Activated CD8-positive, alpha-beta memory T cell treated with anti-CD3 and anti-CD28 coated beads, Interleukin-2, amount 50 U/mL, for 24 hours (primary cell): ENCODE measurements at regions not wholly inside any gene's neighbourhood (a gene's known extent, or its start where the extent isn't known, plus 50 kb on each side); places are given as distances from the start of the nearest gene placed in this dataset.
"Not testable (repeated sequence)": the region's sequence is repeated elsewhere in the genome, so short reads cannot be mapped to it uniquely, and the experiment has no call there.

Experiments used
- DNase-seq: peaks from one replicate; pipeline ENCODE4 v3.0.0-alpha.2; 2020; ENCODE audit errors: extremely low read depth

DNA sequence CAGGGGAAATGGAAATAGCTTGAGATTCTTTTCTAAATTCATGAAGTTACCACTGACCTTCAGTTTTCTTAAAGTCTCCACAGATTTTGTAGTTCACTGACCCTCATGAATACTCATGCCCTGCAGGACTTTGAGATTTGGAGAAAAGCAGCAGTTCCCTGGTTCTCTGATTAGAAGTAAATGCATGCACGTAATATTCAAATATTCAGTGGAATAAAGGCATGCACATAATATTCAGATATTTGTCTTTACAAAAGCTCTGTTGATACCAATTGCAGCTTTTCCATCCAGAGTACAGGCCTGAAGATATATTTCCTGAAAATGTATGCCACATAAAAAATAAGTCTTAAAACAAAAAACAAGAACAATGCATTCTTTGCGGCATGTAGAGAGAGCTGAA lies 219.8 kb downstream of the ADCYAP1 start:
- no peak for DNase-seq

DNA sequence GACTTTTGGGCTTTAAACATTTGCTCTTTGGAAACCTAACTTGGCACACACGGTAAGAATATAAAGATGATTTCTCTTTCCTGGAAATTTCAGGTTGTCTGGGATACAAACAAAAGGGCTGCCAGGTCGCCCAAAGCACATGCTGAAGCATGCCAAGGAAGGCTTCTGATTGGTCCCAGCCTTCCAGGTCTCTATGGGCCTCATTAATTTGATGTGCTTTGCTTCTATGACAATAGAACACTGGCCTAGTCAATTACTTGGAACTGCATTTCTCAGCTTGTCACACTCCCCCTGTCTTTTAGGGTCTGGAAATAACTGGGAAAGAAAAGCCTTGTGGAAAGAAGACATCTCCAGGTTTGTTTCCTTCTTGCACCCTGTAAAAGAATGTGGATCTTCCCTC lies 228.9 kb downstream of the ADCYAP1 start:
- no peak for DNase-seq

DNA sequence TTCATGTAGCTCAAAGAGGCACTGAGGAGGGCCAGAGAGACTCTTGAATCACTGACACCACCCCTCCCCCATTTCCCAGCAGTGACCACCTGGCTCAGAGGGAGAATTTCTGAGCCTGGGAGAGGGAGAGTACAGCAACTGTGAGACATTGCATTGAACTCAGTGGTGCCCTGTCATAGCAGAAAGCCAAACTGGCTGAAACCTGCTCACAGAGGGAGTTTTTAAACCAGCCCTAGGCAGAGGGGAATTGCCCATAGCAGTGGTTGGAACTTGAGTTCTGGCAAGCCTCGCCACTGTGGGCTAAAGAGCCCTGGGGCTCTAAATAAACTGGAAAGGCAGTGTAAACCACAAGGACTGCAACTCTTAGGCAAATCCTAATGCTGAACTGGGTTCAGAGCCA lies 243.1 kb downstream of the ADCYAP1 start:
- no peak for DNase-seq

DNA sequence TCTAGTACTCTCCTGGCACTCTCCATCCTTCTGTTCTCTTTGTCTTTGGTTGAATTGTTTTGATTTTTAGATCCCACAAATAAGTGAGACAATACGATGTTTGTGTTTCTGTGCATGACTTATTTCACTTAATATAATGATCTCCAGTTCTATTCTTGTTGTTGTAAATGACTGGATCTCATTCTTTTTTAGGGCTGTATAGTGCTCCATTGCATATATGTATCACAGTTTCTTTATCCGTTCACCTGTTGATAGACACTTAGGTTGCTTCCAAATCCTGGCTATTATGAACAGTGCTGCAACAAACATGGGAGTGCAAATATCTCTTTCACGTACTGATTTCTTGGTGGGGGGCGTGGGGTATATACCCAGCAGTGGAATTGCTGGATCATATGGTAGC lies 245.0 kb downstream of the ADCYAP1 start:
- no peak for DNase-seq

DNA sequence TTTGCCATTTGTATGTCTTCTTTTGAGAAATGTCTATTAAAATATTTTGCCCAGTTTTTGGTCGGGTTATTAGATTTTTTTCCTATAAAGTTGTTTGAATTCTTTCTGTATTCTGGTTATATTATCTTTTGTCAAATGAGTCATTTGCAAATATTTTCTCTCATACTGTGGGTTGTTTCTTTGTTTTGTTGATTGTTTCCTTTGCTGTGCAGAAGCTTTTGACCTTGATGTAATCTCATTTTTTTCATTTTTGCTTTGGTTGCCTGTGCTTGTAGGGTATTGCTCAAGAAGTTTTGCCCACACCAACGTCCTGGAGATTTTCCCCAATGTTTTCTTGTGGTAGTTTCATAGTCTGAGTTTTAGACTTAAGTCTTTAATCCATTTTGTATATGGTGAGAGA lies 245.7 kb downstream of the ADCYAP1 start:
- no peak for DNase-seq

DNA sequence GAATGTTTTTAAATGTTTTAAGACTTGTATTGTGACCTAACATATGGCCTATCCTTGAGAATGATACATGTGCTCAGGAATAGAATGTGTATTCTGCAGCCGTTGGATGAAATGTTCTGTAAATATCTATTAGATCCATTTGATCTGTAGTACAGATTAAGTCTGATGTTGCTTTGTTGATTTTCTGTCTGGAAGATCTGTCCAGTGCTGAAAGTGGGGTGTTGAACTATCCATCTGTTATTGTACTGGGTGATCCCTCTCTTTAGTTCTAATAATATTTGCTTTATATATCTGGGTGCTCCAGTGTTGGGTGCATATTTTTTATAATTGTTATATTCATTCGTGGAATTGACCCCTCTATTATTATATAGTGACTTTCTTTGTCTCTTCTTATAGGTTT lies 248.3 kb downstream of the ADCYAP1 start:
- not testable (repeated sequence) for DNase-seq

DNA sequence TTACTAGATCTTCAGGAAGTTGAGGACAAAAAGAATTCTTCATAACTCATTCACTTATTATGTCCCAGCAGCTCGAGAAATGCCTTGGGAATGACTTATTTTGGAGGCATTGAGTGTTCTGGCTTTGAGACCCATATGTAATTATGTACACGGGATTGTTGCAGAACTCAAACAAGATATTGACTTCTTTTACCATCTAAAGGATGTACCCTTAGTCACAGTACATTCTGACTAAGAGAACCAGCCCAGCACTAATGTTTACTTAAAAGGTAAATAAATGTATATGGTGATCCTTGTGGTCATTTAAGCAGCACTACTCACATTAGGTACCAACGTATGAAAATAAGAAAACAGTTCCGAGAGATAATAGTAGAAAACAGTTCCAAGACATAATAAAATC lies 268.9 kb downstream of the ADCYAP1 start:
- DNase-seq: no peak

DNA sequence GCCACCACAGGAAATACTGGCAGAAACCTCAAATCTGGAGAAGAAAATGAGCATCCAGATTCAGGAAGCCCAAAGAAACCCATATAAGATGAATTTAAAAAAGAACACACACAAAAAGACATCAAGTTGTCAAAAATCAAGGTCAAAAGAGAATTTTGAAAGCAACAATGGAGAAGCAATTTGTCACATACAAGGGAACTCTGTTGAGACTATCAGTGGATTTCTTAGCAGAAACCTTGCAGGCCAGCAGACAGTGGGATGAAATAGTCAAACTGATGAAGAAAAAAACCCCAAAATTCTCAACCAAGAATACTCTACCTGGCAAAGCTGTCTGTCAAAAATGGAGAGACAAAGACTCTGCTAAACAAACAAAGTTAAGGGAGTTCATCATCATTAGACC lies 272.6 kb downstream of the ADCYAP1 start:
- no peak for DNase-seq

DNA sequence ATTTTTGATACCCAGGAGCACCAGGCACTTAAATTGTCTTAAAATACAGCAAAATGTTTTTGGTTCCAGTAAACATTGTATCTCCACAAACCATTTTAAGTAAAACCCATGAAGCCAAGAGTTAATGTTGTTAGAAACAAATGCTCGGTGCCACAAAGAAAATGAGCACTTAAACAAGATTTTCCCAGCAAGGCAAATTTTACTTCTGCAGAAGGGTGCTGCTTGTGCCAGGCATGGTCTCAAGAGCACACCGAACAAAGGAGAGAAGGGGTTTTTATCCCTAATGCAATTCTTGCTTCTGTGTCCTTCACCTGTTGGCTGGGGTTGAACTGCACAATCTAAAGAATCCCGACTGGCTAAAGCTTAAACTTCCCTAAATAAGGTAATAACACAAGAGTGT lies 286.7 kb downstream of the ADCYAP1 start:
- no peak for DNase-seq

DNA sequence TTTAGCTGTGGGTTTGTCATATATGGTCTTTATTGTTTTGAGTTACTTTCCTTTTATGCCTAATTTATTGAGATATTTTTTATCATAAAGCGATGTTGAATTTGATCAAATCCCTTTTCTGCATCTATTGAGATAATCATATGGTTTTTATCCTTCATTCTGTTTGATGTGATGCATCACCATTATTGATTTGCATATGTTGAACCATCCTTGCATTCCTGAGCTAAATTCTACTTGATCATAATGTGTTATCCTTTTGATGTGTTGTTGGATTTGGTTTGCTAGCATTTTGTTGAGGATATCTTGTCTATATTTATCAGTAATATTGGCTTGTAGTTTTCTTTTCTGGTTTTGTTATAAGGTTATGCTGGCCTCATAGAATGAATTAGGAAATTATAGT lies 308.5 kb downstream of the ADCYAP1 start:
- DNase-seq: no peak

DNA sequence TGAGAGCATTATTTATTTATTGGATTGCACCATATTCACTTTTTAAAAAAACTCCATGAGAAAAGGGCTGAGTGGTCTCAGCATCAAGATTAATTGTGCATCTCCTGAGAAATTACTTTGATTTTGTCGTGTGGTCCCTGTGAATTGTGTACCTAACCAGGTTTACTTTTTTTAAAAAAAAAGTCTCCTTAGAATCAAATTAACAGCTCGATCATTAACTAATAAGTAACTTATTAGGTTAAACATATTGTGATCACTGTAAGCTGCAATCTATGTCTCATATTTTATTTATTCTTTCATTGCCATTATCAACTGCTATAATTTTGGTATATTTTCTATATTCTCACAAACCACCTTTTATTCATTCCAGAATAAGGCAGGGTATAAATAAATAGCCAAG lies 318.2 kb downstream of the ADCYAP1 start:
- DNase-seq: no peak

DNA sequence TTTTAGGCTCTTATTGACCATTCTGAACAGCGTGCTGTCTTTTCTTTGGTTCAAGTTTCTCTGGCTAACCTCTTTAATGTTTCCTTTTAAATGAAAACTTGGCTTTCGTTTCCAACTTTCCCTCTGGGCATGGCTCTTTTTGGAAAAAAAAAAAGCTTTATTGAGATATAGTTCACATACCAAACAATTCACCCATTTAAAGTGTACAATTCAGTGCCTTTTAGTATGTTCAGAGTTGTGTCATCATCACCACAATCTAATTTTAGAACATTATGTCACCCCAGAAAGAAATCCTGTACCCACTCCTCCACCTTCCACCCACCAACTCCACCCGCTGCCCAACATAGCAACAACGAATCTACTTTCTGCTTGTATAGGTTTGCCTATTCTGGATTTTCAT lies 322.4 kb downstream of the ADCYAP1 start:
- no peak for DNase-seq

DNA sequence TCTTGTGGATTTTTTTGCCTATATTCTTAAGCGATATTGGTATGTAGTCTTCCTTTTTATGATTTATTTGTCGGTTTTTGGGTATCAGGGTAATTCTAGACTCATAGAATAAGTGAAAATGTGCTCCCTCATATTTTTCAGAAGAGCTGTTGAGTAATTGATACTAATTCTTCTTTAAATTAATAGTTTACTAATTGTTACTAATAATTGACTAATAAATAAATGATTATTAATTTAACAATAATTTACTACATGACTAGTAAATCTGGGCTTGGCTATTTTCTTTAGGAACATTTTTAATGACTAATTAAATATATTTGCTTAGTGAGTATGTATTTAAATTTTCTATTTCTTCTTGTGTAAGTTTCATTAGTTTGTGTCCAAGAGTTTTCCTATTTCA lies 325.0 kb downstream of the ADCYAP1 start:
- DNase-seq: no peak

DNA sequence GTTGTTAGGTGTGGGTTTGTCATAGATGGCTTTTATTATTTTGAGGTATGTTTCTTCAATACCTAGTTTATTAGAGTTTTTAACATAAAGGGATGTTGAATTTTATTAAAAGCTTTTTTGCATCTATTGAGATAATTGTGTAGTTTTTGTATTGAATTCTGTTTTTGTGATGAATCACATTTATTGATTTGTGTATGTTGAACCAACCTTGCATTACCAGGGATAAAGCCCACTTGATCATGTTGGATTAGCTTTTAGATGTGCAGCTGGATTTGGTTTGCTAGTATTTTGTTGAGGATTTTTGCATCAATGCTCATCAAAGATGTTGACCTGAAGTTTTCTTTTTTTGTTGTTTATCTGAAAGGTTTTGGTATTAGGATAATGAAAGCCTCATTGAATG lies 328.2 kb downstream of the ADCYAP1 start:
- no peak for DNase-seq

DNA sequence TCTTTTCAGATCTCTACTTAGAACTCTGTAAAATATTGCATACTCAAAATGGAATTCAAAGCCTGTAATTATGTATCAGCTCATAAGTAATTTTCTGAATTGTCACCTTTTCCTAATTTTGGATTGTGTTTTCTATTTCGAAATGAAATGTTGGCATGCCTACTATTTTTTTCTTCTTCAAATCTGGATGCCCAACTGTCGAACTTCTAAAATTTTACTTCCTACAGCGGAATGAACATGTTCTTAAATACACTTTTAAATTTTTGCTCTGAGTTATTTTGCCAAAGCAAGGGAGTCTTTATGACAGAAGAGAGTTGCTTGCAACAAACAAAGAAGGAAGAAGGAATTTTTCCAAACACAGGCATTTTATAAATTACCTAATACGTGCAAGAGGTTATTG lies 336.0 kb downstream of the ADCYAP1 start:
- DNase-seq: no peak

DNA sequence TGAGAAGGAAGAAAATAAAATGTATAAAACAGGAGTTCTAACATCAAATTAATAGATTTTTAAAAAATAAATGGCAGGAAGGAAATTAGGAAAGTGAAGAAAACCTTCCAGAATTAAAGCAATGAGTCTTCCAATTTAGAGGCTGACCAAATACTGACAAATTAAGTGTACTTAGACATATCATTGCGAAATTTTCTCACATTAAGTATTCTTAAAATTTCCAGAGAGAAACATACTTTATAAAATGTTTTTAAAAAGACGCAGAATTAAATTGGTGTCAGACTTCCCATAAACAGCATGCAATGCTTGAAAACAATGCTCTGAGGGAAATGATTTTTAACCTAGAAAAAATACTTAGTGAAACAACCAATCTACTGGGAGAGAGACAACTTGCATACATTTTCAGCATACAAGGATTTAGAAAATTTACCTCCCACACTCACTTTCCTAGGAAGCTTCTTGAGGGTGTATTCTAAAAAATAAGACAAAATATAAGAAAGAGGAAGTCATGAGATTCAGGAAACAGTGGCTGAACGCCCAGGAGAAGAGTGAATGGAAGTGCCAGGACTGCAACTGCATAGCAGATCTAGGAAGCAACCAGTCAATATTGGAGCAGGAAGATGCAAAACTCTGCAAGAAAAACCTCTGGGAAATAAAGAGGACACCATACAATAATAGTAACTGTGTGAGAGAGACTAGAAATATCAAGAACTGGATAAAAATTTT lies 339.9 kb downstream of the ADCYAP1 start:
- no peak for DNase-seq

DNA sequence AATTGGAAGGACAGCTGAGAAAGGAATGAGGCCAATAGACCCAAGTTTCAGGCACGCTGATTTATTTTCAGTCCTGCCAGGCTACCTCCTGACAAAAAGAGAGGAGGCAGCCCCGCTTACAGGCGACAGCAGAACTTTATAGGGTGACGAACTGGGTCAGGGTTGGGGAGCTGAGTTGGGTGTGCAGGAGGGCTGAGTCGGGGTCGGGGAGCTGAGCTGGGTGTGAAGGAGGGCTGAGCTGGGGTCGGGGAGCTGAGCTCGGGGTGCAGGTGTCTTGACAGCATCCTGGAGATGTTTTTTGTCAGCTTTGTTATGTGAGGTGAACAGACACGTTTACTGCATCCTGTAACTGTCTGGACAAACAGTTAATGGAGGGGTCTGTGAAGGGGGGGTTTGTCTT lies 342.2 kb downstream of the ADCYAP1 start:
- no peak for DNase-seq

DNA sequence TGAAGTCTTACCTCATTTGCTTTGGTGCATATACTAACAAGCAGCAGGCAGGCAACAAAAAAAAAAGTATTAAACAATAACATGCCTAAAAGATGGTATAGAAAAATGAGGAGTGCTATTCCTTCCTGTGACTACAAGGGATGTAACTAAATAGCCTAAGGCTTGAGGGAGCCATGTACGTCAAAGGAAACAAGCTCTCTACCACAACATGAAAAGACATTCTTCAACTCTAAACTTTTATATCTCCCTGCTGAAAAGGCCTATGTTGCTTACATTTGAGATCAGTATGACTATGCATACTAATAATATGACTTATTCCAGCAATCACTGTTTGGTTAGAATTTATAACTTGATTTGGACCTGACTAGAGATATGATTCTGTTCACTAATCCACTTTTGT lies 347.9 kb downstream of the ADCYAP1 start:
- no peak for DNase-seq

DNA sequence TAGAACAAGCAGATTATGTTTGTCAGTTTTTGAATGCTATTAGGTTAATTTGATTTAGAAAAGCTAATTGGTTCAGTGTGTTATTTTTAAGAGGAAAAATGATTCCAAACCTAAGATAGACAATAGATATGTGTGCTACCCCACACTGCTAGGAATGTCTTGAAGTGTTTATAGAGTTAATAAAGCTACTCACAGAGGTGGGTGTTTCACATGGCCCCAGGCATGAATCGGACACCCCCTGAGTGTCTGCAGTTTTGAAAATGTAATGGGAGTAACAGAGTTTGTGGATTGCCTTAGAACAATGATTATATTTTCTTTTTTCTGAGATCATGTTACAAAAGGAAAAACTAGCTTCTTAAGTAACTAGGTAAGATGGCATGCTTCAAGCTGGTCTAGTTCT lies 348.3 kb downstream of the ADCYAP1 start:
- no peak for DNase-seq

DNA sequence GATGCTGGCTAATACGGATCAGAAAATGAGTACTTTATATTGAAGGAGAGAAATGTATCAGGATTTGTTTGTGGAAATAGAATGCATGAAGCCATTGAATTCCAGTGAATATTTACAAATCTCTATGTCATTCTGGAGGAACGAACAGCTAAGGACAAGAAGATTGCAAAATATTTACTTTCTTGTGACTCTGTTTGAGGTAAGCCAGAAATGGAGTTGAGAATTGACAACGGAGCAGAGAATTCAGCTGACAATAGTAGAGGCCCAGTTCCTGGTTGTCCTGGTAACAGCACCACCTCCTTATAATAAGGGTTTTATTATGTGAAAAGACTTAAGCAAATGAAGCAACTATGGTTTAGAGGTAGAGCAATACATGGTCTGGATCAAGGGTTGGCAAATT lies 349.2 kb downstream of the ADCYAP1 start:
- no peak for DNase-seq

DNA sequence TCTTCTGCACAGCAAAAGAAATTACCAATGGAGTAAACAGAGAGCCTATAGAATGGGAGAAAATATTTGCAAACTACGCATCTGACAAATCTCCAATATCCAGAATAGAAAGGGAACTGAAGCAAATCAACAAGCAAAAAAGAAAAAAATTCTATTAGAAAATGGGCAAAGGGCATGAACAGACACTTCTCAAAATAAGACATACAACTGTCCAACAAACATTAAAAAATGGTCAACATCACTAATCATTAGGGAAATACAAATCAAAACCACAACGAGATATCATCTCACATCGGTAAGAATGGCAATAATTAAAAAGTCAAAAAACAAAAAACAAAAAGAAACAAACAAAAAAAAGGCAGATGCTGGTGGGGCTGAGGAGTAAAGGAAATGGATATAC lies 356.4 kb downstream of the ADCYAP1 start:
- no peak for DNase-seq

DNA sequence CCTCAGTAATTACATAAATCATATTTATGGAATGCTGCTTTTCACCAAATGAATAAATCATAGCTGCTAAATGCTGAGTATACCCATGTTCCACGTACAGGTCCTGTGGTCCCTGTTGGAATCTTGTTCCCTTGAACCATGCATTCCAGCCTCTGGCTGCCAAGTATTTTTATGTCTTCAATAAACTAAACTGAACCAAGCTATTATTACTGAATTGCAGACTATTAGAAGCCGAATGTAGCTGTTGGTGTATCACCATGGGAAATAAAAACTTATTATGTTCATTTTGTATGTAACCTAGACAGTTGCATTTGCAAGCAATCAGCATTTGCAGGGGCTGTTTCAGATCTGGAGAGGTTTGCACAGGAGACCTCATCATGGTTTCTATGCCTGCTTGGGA lies 362.4 kb downstream of the ADCYAP1 start:
- DNase-seq: no peak

DNA sequence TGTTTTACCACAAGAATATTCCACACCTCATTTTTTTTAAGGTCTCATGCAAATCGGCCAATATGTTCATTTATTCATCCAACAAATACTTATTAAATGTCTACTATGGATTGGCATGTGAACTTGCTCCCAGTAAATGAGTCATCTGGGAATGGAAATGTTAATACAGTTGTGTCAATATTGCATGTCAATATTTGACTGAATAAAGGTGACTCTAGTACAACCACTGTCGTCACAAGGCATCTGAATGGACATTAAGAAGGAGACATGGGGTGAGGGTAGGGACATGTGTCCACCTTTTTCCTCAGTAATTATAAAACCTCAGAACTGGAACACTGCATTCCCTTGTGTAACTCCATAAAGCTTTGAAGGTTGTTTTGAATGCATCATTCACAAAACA lies 365.4 kb downstream of the ADCYAP1 start:
- no peak for DNase-seq

DNA sequence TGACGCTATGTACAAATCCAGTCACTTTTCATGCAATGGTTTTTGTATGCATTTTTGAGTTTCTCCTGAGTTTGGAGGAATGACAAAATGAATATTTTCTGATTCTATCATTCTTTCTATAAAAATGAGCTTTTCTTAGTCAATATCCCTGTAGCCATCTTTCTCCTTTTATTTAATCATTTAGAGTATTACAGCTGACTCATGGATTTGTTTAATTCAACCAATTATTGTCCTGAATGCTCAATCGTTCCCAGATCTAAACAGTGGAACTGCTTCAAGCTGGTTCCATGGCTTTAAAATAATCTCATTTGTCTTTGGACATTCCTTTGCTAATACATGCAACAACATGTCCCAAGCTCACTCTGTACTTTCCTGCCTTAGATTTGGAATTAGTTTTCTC lies 368.8 kb downstream of the ADCYAP1 start:
- no peak for DNase-seq
